ENCODE measurements at regions not wholly inside any gene's neighbourhood (a gene's known extent, or its start where the extent isn't known, plus 50 kb on each side); places are given as distances from the start of the nearest gene placed in this dataset.
A peak's percentile ranks its signal among the peaks of the same experiment; 100 is the strongest.

- no peaks in the 10 kb centered on the region for H3K4me1 ChIP-seq
- intact Hi-C loops (cut with DNase I) = no loop called here
These were observed 258.2 kb upstream of the PRKD1 start for GRCh38 chr14:30185832-30186231.

GRCh38 chr14:30191639-30192279, 264.1 kb upstream of the PRKD1 start:
- Histone ChIP-seq H3K9me3 (no peaks in the 10 kb centered on the region), H3K27me3 (no peaks in the 10 kb centered on the region), H3K4me1 (peaks cover 0 to 7% of the 10 kb centered on the region in 2 donors), H3K4me3 (no peak overlapping the region), H3K27ac (no peak overlapping the region), H3K36me3 (no peaks in the 10 kb centered on the region)
- no peak for DNase-seq
- intact Hi-C loops (cut with DNase I) = no loop called here
- no peak for ATAC-seq
- TF ChIP-seq, protein P1, sequence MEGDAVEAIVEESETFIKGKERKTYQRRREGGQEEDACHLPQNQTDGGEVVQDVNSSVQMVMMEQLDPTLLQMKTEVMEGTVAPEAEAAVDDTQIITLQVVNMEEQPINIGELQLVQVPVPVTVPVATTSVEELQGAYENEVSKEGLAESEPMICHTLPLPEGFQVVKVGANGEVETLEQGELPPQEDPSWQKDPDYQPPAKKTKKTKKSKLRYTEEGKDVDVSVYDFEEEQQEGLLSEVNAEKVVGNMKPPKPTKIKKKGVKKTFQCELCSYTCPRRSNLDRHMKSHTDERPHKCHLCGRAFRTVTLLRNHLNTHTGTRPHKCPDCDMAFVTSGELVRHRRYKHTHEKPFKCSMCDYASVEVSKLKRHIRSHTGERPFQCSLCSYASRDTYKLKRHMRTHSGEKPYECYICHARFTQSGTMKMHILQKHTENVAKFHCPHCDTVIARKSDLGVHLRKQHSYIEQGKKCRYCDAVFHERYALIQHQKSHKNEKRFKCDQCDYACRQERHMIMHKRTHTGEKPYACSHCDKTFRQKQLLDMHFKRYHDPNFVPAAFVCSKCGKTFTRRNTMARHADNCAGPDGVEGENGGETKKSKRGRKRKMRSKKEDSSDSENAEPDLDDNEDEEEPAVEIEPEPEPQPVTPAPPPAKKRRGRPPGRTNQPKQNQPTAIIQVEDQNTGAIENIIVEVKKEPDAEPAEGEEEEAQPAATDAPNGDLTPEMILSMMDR (IDR thresholded peaks at IDR 0.05) = no peak

More at GRCh38 chr14:30185832-30186231, 258.2 kb upstream of the PRKD1 start:
- TF ChIP-seq, protein P1 (IDR thresholded peaks at IDR 0.05) = no peak
- Histone ChIP-seq H3K27me3 (no peaks in the 10 kb centered on the region), H3K4me3 (no peak overlapping the region), H3K36me3 (no peaks in the 10 kb centered on the region), H3K9me3 (no peaks in the 10 kb centered on the region), H3K27ac (no peak overlapping the region)
- ATAC-seq (no peak), DNase-seq (no peak)

GRCh38 chr14:30193101-30193500, 265.5 kb upstream of the PRKD1 start:
- H3K27ac ChIP-seq = no peak overlapping the region
- H3K36me3 ChIP-seq = no peaks in the 10 kb centered on the region
- no peak overlapping the region for H3K4me3 ChIP-seq
- no peaks in the 10 kb centered on the region for H3K9me3 ChIP-seq
- DNase-seq (no peak), ATAC-seq (no peak)
- TF ChIP-seq, protein P1 (IDR thresholded peaks at IDR 0.05) = no peak
- H3K4me1 ChIP-seq = peaks cover 0 to 7% of the 10 kb centered on the region in 2 donors
- intact Hi-C loops (cut with DNase I) = no loop called here
- no peaks in the 10 kb centered on the region for H3K27me3 ChIP-seq

DNA sequence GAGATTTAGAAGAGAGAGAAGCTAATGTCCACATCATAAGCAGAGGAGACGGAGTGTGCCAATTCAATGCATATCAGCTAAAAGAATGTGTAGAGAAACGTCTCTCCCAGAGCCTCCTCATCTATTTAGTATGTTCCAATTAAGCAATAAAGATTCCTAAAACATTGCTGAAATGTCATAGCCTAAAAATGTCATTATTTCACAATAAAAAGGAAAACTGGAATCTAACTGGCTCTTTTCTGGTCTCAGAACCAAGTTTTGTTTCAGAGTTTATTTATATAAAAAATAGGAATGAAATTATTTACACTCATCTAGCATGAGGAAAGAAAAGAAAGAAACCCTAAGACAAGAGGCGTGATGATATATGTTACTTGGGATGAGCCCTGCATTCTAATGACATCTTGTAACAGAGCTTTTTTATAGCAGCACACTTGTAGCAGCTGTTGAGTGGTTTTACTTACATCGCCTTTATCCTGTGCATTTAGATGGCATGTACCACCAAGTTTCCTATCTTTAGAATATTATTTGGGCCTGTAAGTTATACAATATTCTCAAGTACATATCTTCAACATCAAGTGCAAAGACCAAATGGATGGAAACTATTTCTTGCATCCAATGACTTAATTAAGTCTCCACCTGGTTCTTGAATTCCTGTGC, 266.3 kb upstream of the PRKD1 start:
- Histone ChIP-seq H3K4me3 (no peak overlapping the region), H3K9me3 (no peaks in the 10 kb centered on the region), H3K36me3 (no peaks in the 10 kb centered on the region), H3K27ac (no peak overlapping the region), H3K27me3 (no peaks in the 10 kb centered on the region), H3K4me1 (peaks cover 0 to 7% of the 10 kb centered on the region in 2 donors)
- ATAC-seq (no peak), DNase-seq (peak in 1 of 4 donors; percentile 5)
- intact Hi-C loops (cut with DNase I) = no loop called here
- TF ChIP-seq, protein P1 (IDR thresholded peaks at IDR 0.05) = no peak

DNA sequence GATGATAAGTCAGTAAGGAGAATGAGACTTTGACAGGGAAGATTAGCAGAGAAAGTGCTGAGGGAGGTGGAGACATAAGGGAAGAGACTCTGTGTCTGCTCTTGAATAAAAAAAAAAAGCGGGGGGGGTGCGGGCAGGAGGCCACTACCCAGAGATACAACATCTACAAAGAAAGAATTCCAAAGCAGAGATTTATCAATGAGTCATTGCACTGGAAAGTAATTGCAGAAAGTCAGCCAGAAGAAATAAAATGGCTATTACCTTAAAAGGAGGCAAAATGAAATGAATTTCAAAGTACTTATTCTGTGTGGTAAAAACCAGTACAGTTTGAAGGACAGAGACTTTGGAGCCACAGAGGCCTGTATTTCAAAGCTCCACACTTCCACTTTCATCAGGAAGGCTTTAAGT, 267.1 kb upstream of the PRKD1 start:
- H3K27ac ChIP-seq = peak overlapping the region in 1 of 2 donors; percentile 40
- H3K27me3 ChIP-seq = no peaks in the 10 kb centered on the region
- ATAC-seq = peak; percentile 33
- intact Hi-C loops (cut with DNase I) = no loop called here
- H3K4me1 ChIP-seq = peaks cover 0 to 7% of the 10 kb centered on the region in 2 donors
- H3K36me3 ChIP-seq = no peaks in the 10 kb centered on the region
- TF ChIP-seq, protein P1 (IDR thresholded peaks at IDR 0.05) = no peak
- H3K4me3 ChIP-seq = no peak overlapping the region
- DNase-seq = no peak
- H3K9me3 ChIP-seq = no peaks in the 10 kb centered on the region

All from left lung (tissue), 4 donors.